Lower leg skin (tissue), 3 donors: ENCODE measurements at regions not wholly inside any gene's neighbourhood (a gene's known extent, or its start where the extent isn't known, plus 50 kb on each side); places are given as distances from the start of the nearest gene placed in this dataset.

Source experiments
- CTCF ChIP-seq, 3 donors: fragments of 450-650 bp; IDR thresholded peaks; one replicate each; pipeline ENCODE4 v1.5.1; 2016; ENCODE audit warnings: antibody characterized with exemption in 3 of 3, mild to moderate bottlenecking in 3 of 3, moderate library complexity in 2 of 3
- POLR2A ChIP-seq, 2 donors: fragments of 450-650 bp; IDR thresholded peaks; one replicate each; pipeline ENCODE4 v1.6.1; 2016 to 2017; ENCODE audit warnings: antibody characterized with exemption in 2 of 2, mild to moderate bottlenecking in 1 of 2, moderate library complexity in 1 of 2

- TF ChIP-seq CTCF (IDR thresholded peaks at IDR 0.05) = no peak
- TF ChIP-seq POLR2A (IDR thresholded peaks at IDR 0.05) = no peak
Observed at GRCh38 chr19:28583242-28583641, 629.7 kb downstream of the UQCRFS1 start.
